AG04449 (cell line): ENCODE measurements at regions not wholly inside any gene's neighbourhood (a gene's known extent, or its start where the extent isn't known, plus 50 kb on each side); places are given as distances from the start of the nearest gene placed in this dataset.

Experiments used
- CTCF ChIA-PET: fragments of 350-600 bp; formaldehyde crosslinking; extraction: SDS; loops from one replicate; lab custom pipeline; 2021; ENCODE audit warnings: antibody characterized with exemption; lab: Yijun Ruan, JAX
- POLR2A ChIA-PET: fragments of 400-600, 350-600 bp; formaldehyde crosslinking; extraction: SDS; loops from one replicate; lab custom pipeline; 2020; ENCODE audit warnings: antibody characterized with exemption, inconsistent platforms; lab: Yijun Ruan, JAX
- DNase-seq: peaks from one replicate; pipeline ENCODE4 v3.0.0-alpha.2; 2010; ENCODE audit warnings: low read depth, low spot score
- H3K4me3 ChIP-seq: 2 replicates; pipeline ENCODE4 v1.5.1; 2011; ENCODE audit warnings: low read depth, mild to moderate bottlenecking, control low read depth, low read length
- CTCF ChIP-seq: IDR thresholded peaks from one replicate; pipeline ENCODE4 v1.5.1; 2011; ENCODE audit warnings: mild to moderate bottlenecking, moderate library complexity, low read length, control low read depth, inconsistent platforms; ENCODE audit not compliant: insufficient read depth; ENCODE audit errors: missing control alignments

GRCh38 chr1:81678779-81679178 is 122.0 kb upstream of the ADGRL2 start:
- no peak for TF ChIP-seq CTCF
- H3K4me3 ChIP-seq = no peak overlapping the region
- ChIA-PET POLR2A (no interaction called here), CTCF (no interaction called here)
- no peak for DNase-seq

- ChIA-PET CTCF (no interaction called here), POLR2A (interaction anchor here (0.6 kb wide), 1 partner anchor 59 kb away, joined by 3 read pairs; no protein-coding TSS in a partner anchor)
- TF ChIP-seq CTCF = no peak
Observed at GRCh38 chr1:81672766-81673165, 128.0 kb upstream of the ADGRL2 start.

GRCh38 chr1:81671038-81671437 is 129.7 kb upstream of the ADGRL2 start:
- H3K4me3 ChIP-seq = no peak overlapping the region
- no peak for DNase-seq
- ChIA-PET CTCF (no interaction called here), POLR2A (interaction anchor here (1.1 to 1.4 kb wide), 2 partner anchors 10 to 32 kb away, joined by 3 to 4 read pairs; no protein-coding TSS in a partner anchor)
- TF ChIP-seq CTCF = no peak

More at GRCh38 chr1:81672766-81673165, 128.0 kb upstream of the ADGRL2 start:
- DNase-seq = no peak
- no peak overlapping the region for H3K4me3 ChIP-seq

- CTCF ChIA-PET = interaction anchor here (0.8 kb wide), 1 partner anchor 12 kb away, joined by 3 read pairs; no protein-coding TSS in a partner anchor
- no peak for TF ChIP-seq CTCF
- POLR2A ChIA-PET = interaction anchor here (1.1 to 1.4 kb wide), 2 partner anchors 10 to 33 kb away, joined by 3 to 4 read pairs; no protein-coding TSS in a partner anchor
- H3K4me3 ChIP-seq = no peak overlapping the region
- peak; percentile 80 for DNase-seq
Observed at GRCh38 chr1:81670286-81670685, 130.4 kb upstream of the ADGRL2 start.

GRCh38 chr1:81666586-81666985 is 134.1 kb upstream of the ADGRL2 start:
- no peak overlapping the region for H3K4me3 ChIP-seq
- no peak for DNase-seq
- ChIA-PET POLR2A (no interaction called here), CTCF (interaction anchor here (1.2 kb wide), 1 partner anchor 116 kb away, joined by 3 read pairs; no protein-coding TSS in a partner anchor)
- TF ChIP-seq CTCF = no peak

GRCh38 chr1:81664341-81664740 is 136.4 kb upstream of the ADGRL2 start:
- peak; percentile 37 for DNase-seq
- no peak for TF ChIP-seq CTCF
- no peak overlapping the region for H3K4me3 ChIP-seq
- POLR2A ChIA-PET = no interaction called here
- CTCF ChIA-PET = no interaction called here
